Endometrium (tissue), 2 donors: ENCODE measurements at regions not wholly inside any gene's neighbourhood (a gene's known extent, or its start where the extent isn't known, plus 50 kb on each side); places are given as distances from the start of the nearest gene placed in this dataset.

Experiments used
- FAIRE-seq: peaks from 2 replicates; lab custom pipeline; 2012; peaks lifted over from hg19 to GRCh38; lab: Jason Lieb, UNC
- donor health status: control.
- donor health status: control.

DNA sequence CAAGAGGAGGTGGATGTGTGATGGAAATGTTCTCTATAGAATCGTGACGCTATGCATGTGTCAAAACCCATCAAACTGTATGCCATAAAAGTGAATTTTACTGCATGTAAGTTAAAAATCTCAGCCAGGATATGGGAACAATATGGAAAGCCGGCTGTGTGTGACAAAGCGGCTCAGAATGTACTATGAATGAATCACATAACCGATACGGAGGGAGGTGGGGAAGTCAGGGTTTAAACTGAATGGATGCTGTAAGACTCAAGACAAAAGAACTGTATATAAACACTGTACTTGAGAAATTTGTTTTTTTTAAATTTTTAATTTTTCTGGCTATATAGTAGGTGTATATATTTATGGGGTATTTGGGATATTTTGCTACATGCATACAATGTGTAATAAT is 111.6 kb upstream of the PDE4B start:
- no peak for FAIRE-seq

GRCh38 chr1:65687428-65688214 is 105.1 kb upstream of the PDE4B start:
- FAIRE-seq: peak; percentile 69

DNA sequence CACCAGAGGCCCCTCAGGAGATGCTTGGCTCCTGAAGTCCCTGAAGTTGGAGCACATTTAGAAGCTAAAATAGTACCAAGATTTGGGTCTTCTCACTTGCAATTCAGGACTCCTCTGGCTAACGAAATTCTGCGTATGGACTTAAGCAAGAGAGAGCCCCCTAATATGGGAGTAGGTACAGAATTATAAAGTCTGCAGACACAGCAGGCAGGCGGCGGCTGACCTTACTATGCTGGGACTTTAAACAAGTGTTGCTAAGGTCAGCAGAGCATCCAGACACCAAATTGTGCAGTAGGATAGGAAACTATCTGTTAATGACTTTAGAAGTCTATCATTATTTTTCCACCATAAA is 104.5 kb upstream of the PDE4B start:
- FAIRE-seq: no peak

DNA sequence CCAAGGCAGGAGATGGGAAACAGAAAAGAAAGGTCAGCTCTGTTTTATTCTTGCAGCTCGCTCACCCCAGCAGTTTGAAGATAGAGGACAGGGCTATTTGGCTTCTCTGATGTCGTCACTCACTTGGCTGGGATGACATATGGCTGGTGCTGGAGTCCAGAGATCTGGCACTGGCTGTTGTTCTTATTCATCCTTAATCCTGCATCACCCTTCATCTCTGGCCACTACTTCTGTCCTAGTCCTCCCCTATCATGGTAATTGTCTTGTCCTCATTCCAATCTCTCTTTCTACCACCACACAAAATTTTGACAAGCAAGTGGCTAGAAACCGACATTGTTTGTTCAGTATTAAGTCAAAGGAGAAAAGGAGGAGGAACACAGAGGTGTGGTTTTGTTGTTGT is 103.8 kb upstream of the PDE4B start:
- FAIRE-seq: no peak

GRCh38 chr1:65691152-65691900 is 101.4 kb upstream of the PDE4B start:
- no peak for FAIRE-seq

- FAIRE-seq: no peak
Measured at GRCh38 chr1:65691972-65692371, 100.7 kb upstream of the PDE4B start.

- no peak for FAIRE-seq
Measured at GRCh38 chr1:65694126-65694525, 98.6 kb upstream of the PDE4B start.

GRCh38 chr1:65694933-65695332 is 97.8 kb upstream of the PDE4B start:
- FAIRE-seq: no peak

DNA sequence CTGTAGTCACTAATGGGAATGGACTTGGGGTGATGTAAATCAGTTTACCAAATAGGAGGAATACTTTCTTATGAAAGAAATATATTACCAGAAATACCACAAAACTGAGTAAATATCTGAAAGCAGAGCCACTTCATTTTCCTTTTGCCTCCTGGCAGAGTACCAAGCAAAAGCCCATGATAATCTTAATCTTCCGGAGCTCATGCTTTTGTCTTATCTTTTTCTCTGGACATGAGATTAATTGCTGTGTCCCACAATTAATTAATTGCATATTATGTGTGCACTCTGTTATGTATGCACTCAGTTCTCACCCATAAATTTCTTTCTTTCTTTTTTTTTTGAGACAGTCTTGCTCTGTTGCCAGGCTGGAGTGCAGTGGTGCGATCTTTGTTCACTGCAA is 94.1 kb upstream of the PDE4B start:
- FAIRE-seq: no peak

- FAIRE-seq: no peak
Measured at GRCh38 chr1:65703853-65704252, 88.8 kb upstream of the PDE4B start.

GRCh38 chr1:65704318-65704717 is 88.4 kb upstream of the PDE4B start:
- no peak for FAIRE-seq

DNA sequence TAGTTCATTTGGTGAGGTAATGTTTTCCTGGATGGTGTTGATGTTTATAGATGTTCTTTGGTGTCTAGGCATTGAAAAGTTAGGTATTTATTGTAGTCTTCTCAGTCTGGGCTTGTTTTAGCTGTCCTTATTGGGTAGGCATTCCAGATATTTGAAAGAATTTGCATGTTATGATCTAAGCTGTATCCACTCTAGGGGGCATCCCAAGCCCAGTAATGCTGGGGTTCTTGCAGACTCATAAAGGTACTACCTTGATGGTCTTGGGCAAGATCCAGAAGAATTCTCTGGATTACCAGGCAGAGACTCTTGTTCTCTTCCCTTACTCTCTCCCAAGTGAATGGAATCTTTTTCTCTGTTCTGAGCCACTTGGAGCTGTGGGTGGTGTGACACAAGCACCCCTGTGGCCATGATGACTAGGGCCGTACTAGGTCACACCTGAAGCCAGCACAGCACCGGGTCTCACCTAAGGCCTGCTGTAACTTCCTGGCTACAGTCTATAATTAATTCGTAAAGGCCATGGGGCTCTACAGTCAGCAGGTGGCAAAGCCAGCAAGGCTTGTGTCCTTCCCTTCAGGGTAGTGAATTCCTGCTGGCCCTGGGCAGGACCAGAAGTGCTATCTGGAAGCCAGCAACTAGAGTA is 74.8 kb upstream of the PDE4B start:
- FAIRE-seq: no peak

GRCh38 chr1:65719391-65719790 is 73.3 kb upstream of the PDE4B start:
- no peak for FAIRE-seq

- FAIRE-seq: no peak
Measured at GRCh38 chr1:65722461-65722860, 70.2 kb upstream of the PDE4B start.

DNA sequence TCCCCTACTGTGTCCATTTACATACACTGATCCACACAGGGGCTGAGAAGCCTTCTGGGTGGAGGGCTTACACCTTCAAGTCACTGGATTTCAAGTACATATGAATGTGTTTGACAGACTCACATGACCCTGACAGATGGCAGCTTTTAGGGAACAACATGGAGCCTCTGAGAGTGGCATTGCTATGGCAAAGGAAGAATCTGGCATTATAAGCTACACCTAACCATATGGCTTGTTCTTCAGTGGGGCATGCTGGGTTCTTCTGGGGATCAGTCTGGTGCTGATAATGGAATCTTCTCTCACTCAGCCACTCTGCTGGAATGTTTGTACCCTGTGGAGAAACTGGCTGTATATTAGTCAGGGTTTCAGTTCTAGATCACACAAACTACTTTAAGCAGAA is 68.5 kb upstream of the PDE4B start:
- FAIRE-seq: no peak

GRCh38 chr1:65725064-65725463 is 67.6 kb upstream of the PDE4B start:
- no peak for FAIRE-seq

DNA sequence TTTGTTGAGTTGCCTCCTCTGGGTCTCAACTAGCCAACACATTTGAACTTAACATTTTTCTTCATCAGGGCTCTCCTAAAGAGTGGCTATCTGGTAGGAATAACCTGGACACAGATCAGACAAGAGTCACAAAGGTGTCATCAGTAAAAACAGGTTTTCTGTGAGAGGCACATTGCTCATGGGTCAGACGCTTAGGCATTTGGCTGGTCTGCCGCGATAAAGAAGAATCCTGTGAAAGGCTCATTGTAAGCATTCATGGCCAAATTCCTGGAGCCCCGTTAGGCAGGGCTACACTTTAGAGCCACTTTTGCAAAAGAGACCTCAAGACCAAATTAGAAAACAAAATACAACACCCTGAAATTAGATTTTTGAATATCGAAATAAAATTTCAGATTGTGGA is 64.2 kb upstream of the PDE4B start:
- FAIRE-seq: no peak

- no peak for FAIRE-seq
Measured at GRCh38 chr1:65729259-65729658, 63.4 kb upstream of the PDE4B start.

DNA sequence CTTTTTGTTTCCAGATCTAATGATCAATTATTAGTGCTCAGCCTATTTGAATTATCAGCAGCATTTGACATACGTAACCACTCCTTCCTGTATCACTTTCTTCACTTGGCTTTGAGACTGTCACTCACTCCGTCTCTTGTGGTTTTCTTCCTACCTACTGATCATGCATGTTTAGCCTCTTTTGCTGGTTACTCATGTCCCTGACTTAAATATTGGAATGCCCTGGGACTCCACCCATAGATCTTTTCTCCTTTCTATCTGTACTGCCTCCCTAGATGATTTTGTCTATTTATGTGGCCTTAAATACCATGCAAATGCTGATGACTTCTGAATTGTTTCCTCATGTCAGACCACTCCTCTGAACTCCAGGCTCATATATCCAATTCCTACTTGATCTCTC is 57.7 kb upstream of the PDE4B start:
- FAIRE-seq: no peak

GRCh38 chr1:65741993-65742392 is 50.7 kb upstream of the PDE4B start:
- no peak for FAIRE-seq
